ENCODE measurements at regions not wholly inside any gene's neighbourhood (a gene's known extent, or its start where the extent isn't known, plus 50 kb on each side); places are given as distances from the start of the nearest gene placed in this dataset.
"Not testable (repeated sequence)": the region's sequence is repeated elsewhere in the genome, so short reads cannot be mapped to it uniquely, and the experiment has no call there.

DNA sequence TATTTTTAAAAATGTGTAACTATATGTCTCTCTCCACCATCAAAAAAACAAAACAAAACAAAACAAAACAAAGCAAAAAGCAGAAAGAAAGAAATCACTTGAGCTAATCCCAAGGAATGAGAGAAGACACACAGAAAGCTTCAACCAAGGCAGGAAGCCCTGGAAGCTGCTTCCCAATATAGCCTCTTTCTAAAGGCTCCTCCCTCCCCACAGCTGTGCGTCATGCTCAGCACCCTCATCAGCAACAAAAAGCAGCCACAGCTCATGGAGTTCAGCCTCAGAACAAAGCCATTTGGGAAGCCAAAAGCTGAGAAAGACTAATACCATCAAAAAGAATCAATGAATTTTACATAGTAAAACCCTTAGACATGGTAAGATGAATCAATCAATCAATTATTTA, 501.6 kb upstream of the SMIM31 start:
- no peaks in the 10 kb centered on the region for H3K27me3 ChIP-seq (replicated peaks; ENCODE audit: control insufficient read depth, insufficient read depth, low read length)
- H3K36me3 ChIP-seq (ENCODE audit: control insufficient read depth, insufficient read depth, low read length), result no peaks in the 10 kb centered on the region
- DNase-seq (ENCODE audit: extremely low read depth, insufficient read length), result no peak
- no peak overlapping the region for H3K4me3 ChIP-seq (replicated peaks; ENCODE audit: low read depth, low read length)
- TF ChIP-seq, protein P1, sequence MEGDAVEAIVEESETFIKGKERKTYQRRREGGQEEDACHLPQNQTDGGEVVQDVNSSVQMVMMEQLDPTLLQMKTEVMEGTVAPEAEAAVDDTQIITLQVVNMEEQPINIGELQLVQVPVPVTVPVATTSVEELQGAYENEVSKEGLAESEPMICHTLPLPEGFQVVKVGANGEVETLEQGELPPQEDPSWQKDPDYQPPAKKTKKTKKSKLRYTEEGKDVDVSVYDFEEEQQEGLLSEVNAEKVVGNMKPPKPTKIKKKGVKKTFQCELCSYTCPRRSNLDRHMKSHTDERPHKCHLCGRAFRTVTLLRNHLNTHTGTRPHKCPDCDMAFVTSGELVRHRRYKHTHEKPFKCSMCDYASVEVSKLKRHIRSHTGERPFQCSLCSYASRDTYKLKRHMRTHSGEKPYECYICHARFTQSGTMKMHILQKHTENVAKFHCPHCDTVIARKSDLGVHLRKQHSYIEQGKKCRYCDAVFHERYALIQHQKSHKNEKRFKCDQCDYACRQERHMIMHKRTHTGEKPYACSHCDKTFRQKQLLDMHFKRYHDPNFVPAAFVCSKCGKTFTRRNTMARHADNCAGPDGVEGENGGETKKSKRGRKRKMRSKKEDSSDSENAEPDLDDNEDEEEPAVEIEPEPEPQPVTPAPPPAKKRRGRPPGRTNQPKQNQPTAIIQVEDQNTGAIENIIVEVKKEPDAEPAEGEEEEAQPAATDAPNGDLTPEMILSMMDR (IDR thresholded peaks at IDR 0.05; ENCODE audit: insufficient read depth, low read length, poor library complexity, severe bottlenecking), result no peak

DNA sequence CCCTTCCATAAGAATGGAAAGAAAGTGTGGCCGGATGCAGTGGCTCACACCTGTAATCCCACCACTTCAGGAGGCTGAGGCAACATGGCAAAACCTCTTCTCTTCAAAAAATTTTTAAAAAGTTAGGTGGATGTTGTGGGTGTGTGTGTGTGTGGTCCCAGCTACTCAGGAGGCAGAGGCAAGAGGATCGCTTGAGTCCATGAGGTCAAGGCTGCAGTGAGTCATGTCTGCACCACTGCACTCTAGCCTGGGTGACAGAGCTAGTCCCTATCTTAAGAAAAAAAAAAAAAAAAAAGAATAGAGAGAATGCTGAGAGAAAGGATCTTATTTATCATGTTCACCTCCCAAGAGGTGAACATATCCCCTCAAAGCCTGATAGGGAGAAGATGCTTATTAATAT, 492.1 kb upstream of the SMIM31 start:
- H3K27me3 ChIP-seq (replicated peaks; ENCODE audit: control insufficient read depth, insufficient read depth, low read length), result no peaks in the 10 kb centered on the region
- H3K36me3 ChIP-seq (ENCODE audit: control insufficient read depth, insufficient read depth, low read length), result no peaks in the 10 kb centered on the region
- TF ChIP-seq, protein P1 (IDR thresholded peaks at IDR 0.05; ENCODE audit: insufficient read depth, low read length, poor library complexity, severe bottlenecking), result no peak
- DNase-seq (ENCODE audit: extremely low read depth, insufficient read length), result no peak
- H3K4me3 ChIP-seq (replicated peaks; ENCODE audit: low read depth, low read length), result no peak overlapping the region

DNA sequence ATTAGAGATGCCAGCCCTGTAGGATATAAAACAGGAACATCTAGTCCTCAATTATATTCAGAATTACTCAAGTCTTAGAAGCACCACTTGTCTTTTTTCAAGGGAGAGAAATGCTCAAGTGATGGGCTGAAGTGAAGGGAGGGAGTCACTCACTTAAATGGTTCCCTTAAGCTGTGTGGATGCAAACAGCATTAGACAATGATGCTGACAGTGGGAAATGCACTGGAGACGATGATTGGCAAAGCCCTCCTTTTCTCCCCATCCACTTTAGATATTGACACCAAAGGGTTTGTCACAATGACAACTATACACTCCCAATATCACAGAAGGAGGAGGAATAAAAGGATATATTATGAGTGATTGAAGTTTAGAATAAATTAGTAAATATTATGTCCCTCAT, 491.4 kb upstream of the SMIM31 start:
- not testable (repeated sequence) for H3K4me3 ChIP-seq (replicated peaks; ENCODE audit: low read depth, low read length); DNase-seq (ENCODE audit: extremely low read depth, insufficient read length); H3K27me3 ChIP-seq (replicated peaks; ENCODE audit: control insufficient read depth, insufficient read depth, low read length); H3K36me3 ChIP-seq (ENCODE audit: control insufficient read depth, insufficient read depth, low read length)

DNA sequence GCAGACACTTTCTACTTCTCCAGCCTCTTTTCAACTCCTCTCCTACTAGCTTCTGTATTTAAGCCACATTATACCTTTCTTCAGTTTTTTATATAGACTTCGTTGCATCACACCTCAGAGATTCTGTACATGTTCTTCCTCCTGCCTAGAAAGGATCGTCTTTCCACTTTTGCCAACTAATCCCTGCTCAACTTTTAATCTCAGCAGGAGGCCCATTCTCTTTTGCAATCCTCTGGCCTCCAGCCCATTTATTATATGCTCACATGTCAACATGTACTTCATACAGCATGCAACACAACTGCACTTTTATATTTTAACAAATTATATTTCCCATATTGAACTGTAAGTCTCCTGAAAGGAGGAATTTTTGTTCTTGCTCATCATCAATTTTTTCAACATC, 476.5 kb upstream of the SMIM31 start:
- not testable (repeated sequence) for H3K36me3 ChIP-seq (ENCODE audit: control insufficient read depth, insufficient read depth, low read length); H3K27me3 ChIP-seq (replicated peaks; ENCODE audit: control insufficient read depth, insufficient read depth, low read length); DNase-seq (ENCODE audit: extremely low read depth, insufficient read length); H3K4me3 ChIP-seq (replicated peaks; ENCODE audit: low read depth, low read length)

DNA sequence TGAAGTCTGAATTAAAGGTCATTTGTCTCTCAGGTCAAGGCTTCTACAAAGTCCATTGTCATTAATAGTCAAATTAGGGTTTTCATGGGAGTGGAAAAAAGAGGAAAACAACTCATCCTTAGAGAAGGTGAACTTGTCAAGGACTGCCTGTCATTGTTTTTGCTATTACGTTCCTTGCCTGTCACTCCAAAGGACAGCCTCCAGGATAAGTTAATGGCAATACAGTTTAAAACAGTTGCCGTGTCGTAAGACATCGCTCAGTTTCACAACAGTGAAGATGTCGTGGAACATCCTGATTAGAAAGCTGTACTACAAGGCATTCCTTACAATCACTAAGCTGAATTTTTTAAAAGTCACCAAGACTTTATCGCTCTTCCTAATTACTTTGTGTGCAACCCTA, 466.8 kb upstream of the SMIM31 start:
- Histone ChIP-seq H3K4me3 (replicated peaks; ENCODE audit: low read depth, low read length) (no peak overlapping the region), H3K36me3 (ENCODE audit: control insufficient read depth, insufficient read depth, low read length) (no peaks in the 10 kb centered on the region), H3K27me3 (replicated peaks; ENCODE audit: control insufficient read depth, insufficient read depth, low read length) (no peaks in the 10 kb centered on the region; the same call in 1 of the 2 replicates)
- DNase-seq (ENCODE audit: extremely low read depth, insufficient read length), result no peak
- TF ChIP-seq, protein P1 (IDR thresholded peaks at IDR 0.05; ENCODE audit: insufficient read depth, low read length, poor library complexity, severe bottlenecking), result no peak

DNA sequence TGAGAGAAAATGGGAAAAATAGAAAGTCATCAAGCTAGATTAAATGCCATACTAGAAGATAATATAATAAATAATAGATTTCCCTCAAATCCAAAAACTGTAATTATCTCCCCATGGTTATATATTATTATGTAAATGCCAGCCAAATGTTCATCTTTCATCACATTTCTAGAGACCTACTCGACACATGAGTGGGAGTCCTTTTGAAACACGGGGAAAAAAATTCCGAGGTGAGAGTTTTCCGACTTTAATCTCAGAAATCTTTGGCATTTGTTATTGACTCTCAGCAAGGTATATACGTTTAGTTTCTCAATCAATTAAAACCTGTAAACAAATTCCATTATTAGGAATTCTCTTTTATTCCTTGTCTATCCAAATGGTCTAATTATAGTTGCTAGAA, 465.4 kb upstream of the SMIM31 start:
- H3K4me3 ChIP-seq (replicated peaks; ENCODE audit: low read depth, low read length), result no peak overlapping the region

DNA sequence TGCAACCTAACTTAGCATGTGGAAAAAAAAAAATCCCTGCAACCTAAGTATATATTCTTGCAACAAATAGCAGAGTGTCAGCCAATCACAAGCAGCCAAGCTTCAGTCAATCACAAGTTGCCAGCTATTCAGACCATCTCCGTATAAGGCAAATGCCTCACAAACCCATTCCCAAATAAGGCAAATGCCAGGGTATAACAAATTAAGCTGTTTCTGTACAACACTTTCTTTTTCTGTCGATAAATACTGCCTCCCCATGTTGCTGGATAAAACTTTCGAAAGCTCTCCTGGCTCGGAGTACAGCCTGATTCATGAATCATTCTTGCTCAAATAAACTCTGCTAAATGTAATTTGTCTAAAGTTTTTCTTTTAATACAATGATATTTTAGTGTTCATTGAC, 460.7 kb upstream of the SMIM31 start:
- H3K4me3 ChIP-seq (replicated peaks; ENCODE audit: low read depth, low read length), result no peak overlapping the region
- no peaks in the 10 kb centered on the region for H3K36me3 ChIP-seq (ENCODE audit: control insufficient read depth, insufficient read depth, low read length)
- TF ChIP-seq, protein P1 (IDR thresholded peaks at IDR 0.05; ENCODE audit: insufficient read depth, low read length, poor library complexity, severe bottlenecking), result no peak
- no peak for DNase-seq (ENCODE audit: extremely low read depth, insufficient read length)
- no peaks in the 10 kb centered on the region for H3K27me3 ChIP-seq (replicated peaks; ENCODE audit: control insufficient read depth, insufficient read depth, low read length)

More for the DNA sequence above, 465.4 kb upstream of the SMIM31 start:
- Histone ChIP-seq H3K27me3 (replicated peaks; ENCODE audit: control insufficient read depth, insufficient read depth, low read length) (no peaks in the 10 kb centered on the region), H3K36me3 (ENCODE audit: control insufficient read depth, insufficient read depth, low read length) (no peaks in the 10 kb centered on the region)
- DNase-seq (ENCODE audit: extremely low read depth, insufficient read length), result no peak
- TF ChIP-seq, protein P1 (IDR thresholded peaks at IDR 0.05; ENCODE audit: insufficient read depth, low read length, poor library complexity, severe bottlenecking), result no peak

Measured in GM06990 (cell line).